Glutamatergic neuron (in vitro differentiated cells): ENCODE measurements at regions not wholly inside any gene's neighbourhood (a gene's known extent, or its start where the extent isn't known, plus 50 kb on each side); places are given as distances from the start of the nearest gene placed in this dataset.
"Not testable (repeated sequence)": the region's sequence is repeated elsewhere in the genome, so short reads cannot be mapped to it uniquely, and the experiment has no call there.

ENCODE experiments used
- DNase-seq: peaks from one replicate; pipeline ENCODE4 v3.0.0; 2022
- H3K27ac Mint-ChIP-seq: one replicate; pipeline ENCODE4 v1.8.0; 2020; ENCODE audit warnings: mild to moderate bottlenecking, mixed read lengths, inconsistent platforms; ENCODE audit not compliant: unreplicated experiment
- H3K27me3 Mint-ChIP-seq: one replicate; pipeline ENCODE4 v1.8.0; 2020; ENCODE audit warnings: mild to moderate bottlenecking, moderate library complexity, mixed read lengths, inconsistent platforms; ENCODE audit not compliant: unreplicated experiment
- H3K36me3 Mint-ChIP-seq: one replicate; pipeline ENCODE4 v1.8.0; 2020; ENCODE audit warnings: mild to moderate bottlenecking, mixed read lengths, inconsistent platforms; ENCODE audit not compliant: unreplicated experiment
- H3K4me1 Mint-ChIP-seq: one replicate; pipeline ENCODE4 v1.8.0; 2020; ENCODE audit warnings: mild to moderate bottlenecking, low read depth, mixed read lengths, inconsistent platforms; ENCODE audit not compliant: unreplicated experiment
- H3K4me3 Mint-ChIP-seq: one replicate; pipeline ENCODE4 v1.8.0; 2020; ENCODE audit warnings: mild to moderate bottlenecking, mixed read lengths, inconsistent platforms; ENCODE audit not compliant: unreplicated experiment
- H3K9me3 Mint-ChIP-seq: one replicate; pipeline ENCODE4 v1.8.0; 2020; ENCODE audit warnings: mild to moderate bottlenecking, moderate library complexity, mixed read lengths, inconsistent platforms; ENCODE audit not compliant: unreplicated experiment
- TF ChIP-seq, protein P1 (sequence below): fragments of 200-600 bp; sonication (generic); IDR thresholded peaks from one replicate; pipeline ENCODE4 v1.5.0; 2021; ENCODE audit not compliant: partially characterized antibody, unreplicated experiment

DNA sequence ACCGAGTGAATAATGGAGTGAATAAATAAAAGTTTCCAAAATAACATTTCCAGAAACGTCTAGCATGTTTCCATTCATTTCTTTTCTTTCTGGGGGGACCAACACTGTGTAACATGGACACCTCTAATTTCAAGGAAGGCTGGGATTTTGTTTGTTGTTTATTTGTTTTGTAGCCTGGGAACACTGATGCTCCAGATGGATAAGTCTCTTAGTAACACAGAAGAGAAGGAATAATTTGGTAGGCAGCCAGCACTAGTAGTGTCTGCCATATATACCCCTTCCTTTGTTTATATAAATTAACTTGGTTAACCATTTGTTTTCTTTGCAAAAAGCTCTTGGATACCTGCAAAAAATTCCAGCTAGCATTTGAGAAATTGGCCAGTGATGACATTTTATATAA lies 411.4 kb upstream of the DEPDC1 start:
- TF ChIP-seq, protein P1, sequence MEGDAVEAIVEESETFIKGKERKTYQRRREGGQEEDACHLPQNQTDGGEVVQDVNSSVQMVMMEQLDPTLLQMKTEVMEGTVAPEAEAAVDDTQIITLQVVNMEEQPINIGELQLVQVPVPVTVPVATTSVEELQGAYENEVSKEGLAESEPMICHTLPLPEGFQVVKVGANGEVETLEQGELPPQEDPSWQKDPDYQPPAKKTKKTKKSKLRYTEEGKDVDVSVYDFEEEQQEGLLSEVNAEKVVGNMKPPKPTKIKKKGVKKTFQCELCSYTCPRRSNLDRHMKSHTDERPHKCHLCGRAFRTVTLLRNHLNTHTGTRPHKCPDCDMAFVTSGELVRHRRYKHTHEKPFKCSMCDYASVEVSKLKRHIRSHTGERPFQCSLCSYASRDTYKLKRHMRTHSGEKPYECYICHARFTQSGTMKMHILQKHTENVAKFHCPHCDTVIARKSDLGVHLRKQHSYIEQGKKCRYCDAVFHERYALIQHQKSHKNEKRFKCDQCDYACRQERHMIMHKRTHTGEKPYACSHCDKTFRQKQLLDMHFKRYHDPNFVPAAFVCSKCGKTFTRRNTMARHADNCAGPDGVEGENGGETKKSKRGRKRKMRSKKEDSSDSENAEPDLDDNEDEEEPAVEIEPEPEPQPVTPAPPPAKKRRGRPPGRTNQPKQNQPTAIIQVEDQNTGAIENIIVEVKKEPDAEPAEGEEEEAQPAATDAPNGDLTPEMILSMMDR: no peak
- Mint-ChIP-seq H3K4me1 (no peaks in the 10 kb centered on the region), H3K4me3 (no peak overlapping the region)

DNA sequence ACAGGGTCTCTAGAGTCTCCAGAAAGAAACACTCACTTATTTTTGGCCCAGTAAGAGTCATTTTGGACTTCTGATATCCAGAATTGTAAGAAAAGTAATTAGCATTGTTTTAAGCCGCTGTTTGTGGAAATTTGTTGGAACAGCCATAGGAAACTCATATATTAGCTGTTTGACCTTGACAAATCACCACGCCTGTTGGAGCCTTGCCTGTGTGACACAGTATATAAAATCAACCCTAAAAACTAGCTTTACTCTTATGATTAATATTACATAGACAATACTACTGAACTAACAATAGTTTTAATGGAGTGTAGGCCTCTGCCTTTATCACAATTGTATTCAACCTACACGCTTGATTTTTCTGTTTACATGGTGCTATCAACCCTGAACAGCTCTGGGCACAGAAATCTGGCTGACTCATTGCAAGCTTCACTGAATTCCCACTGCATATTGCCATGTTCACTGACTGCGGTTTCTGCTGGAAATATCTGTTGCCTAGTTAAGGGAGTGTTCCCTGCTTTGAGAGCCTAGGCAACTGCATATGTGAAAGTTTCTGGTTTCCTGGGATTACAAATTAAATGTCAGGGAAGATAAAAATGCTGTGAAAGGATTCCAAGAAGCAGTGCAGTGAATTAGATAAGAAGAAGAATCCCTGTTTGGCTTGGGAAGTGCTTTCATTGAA lies 419.5 kb upstream of the DEPDC1 start:
- Mint-ChIP-seq H3K36me3 (no peaks in the 10 kb centered on the region), H3K27me3 (no peaks in the 10 kb centered on the region), H3K4me3 (no peak overlapping the region), H3K27ac (no peak overlapping the region), H3K4me1 (no peaks in the 10 kb centered on the region), H3K9me3 (peaks cover 2% of the 10 kb centered on the region)
- DNase-seq: no peak
- TF ChIP-seq, protein P1: no peak

More for the DNA sequence above, 411.4 kb upstream of the DEPDC1 start:
- Mint-ChIP-seq H3K27ac (no peak overlapping the region), H3K36me3 (peaks cover 5% of the 10 kb centered on the region), H3K9me3 (no peaks in the 10 kb centered on the region), H3K27me3 (no peaks in the 10 kb centered on the region)
- DNase-seq: no peak

DNA sequence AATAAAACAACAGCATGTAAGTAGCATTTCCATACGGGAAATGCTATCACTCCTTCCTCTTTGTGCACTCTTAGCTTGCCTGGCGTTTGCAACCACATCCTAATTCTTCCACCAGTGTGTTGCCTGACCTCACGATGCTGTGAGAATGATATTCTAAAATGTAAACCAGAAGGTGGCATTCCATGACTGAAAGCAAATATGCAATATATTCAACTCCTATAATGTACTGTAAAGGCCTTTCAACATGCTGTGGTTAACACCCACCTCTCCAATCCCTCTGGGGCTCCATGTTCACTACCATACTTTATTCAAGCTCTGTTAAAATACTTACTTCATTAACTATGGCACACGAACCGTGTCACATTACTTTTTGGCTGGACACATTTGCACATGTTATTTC lies 420.6 kb upstream of the DEPDC1 start:
- Mint-ChIP-seq H3K27ac (no peak overlapping the region), H3K9me3 (peaks cover 2% of the 10 kb centered on the region), H3K27me3 (no peaks in the 10 kb centered on the region), H3K4me1 (no peaks in the 10 kb centered on the region), H3K36me3 (no peaks in the 10 kb centered on the region), H3K4me3 (no peak overlapping the region)
- TF ChIP-seq, protein P1: no peak
- DNase-seq: no peak

DNA sequence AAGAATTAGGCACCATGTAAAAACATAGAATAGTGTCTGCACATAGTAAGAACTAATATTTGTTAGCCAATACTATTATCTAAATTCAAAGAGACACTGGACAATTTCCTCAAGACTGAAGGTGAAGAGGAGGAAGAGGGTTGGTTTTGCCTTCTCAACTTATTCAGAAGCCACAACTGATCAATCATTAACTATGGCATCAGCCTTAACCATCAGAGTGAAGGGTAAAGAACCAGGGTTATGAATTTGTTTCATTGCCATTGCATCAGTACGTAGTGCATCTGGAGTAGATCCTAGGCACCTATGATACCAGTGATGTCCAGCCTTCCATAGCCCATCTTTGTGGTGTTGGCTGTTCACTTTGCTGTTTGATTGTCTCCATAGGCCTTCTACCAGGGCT lies 421.7 kb upstream of the DEPDC1 start:
- H3K4me1 Mint-ChIP-seq: no peaks in the 10 kb centered on the region
- TF ChIP-seq, protein P1: no peak
- DNase-seq: no peak
- H3K27ac Mint-ChIP-seq: no peak overlapping the region
- H3K36me3 Mint-ChIP-seq: no peaks in the 10 kb centered on the region
- H3K9me3 Mint-ChIP-seq: peaks cover 2% of the 10 kb centered on the region
- no peak overlapping the region for H3K4me3 Mint-ChIP-seq
- H3K27me3 Mint-ChIP-seq: no peaks in the 10 kb centered on the region

DNA sequence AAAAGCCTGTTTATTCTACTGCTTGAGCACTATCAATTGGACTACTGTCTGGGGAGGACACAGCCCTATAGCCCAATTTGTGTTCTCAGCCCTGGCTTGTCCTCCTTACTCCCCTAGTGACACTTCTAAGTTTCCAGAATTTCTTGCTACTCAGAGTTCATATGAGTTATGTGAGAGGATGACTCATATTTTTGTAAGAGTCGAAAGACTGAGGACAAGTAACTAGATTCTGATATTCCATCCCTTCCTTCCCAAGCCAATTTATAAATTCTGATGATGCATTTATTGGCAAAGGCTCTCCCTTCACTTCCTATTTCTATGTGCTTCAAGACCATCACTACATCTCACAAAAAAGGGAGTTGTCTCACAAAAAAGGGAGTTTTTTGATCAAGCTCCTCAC lies 422.2 kb upstream of the DEPDC1 start:
- H3K27me3 Mint-ChIP-seq: no peaks in the 10 kb centered on the region
- no peaks in the 10 kb centered on the region for H3K4me1 Mint-ChIP-seq
- TF ChIP-seq, protein P1: no peak
- no peak for DNase-seq
- H3K9me3 Mint-ChIP-seq: peaks cover 2% of the 10 kb centered on the region
- no peak overlapping the region for H3K4me3 Mint-ChIP-seq
- no peak overlapping the region for H3K27ac Mint-ChIP-seq
- no peaks in the 10 kb centered on the region for H3K36me3 Mint-ChIP-seq

DNA sequence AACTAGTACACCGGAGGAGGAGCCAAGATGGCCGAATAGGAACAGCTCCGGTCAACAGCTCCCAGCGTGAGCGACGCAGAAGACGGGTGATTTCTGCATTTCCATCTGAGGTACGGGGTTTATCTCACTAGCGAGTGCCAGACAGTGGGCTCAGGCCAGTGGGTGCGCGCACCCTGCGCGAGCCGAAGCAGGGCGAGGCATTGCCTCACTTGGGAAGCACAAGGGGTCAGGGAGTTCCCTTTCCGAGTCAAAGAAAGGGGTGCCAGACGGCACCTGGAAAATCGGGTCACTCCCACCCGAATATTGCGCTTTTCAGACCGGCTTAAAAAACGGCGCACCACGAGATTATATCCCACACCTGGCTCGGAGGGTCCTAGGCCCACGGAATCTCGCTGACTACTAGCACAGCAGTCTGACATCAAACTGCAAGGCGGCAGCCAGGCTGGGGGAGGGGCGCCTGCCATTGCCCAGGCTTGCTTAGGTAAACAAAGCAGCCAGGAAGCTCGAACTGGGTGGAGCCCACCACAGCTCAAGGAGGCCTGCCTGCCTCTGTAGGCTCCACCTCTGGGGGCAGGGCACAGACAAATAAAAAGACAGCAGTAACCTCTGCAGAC lies 426.7 kb upstream of the DEPDC1 start:
- not testable (repeated sequence) for DNase-seq, H3K9me3 Mint-ChIP-seq, H3K27me3 Mint-ChIP-seq, H3K36me3 Mint-ChIP-seq, H3K4me3 Mint-ChIP-seq, H3K4me1 Mint-ChIP-seq, H3K27ac Mint-ChIP-seq
